K562 (cell line): ENCODE measurements at regions not wholly inside any gene's neighbourhood (a gene's known extent, or its start where the extent isn't known, plus 50 kb on each side); places are given as distances from the start of the nearest gene placed in this dataset.

Experiments
- ATAC-seq: fragments of 200-7000 bp; cut with Tn5 transposase; 3 replicates; pipeline ENCODE4 v1.9.1; 2020; ENCODE audit warnings: moderate library complexity
- BruUV-seq: library from RNA; stranded (reverse); fragments of 400-500 nt; replicated peaks from 2 replicates; lab custom pipeline; 2021; lab: Mats Ljungman, UMichigan
- CTCF ChIA-PET: fragments of 300-600 bp; formaldehyde crosslinking; extraction: SDS; loops from one replicate; lab custom pipeline; 2021; ENCODE audit warnings: low intra/inter-chr PET ratio; lab: Yijun Ruan, JAX
- POLR2A ChIA-PET: fragments of 300-600, 350-650 bp; sonication (Branson Sonifier 250); formaldehyde crosslinking; extraction: SDS; loops from one replicate; lab custom pipeline; 2021; ENCODE audit warnings: antibody characterized with exemption, inconsistent platforms; lab: Yijun Ruan, JAX
- DNase-seq, 4 experiments: peaks; one replicate each; pipeline versions ENCODE4 v3.0.0 to v3.0.0-alpha.2; 2011 to 2018; ENCODE audit warnings: low spot score in 3 of 4, mixed read lengths in 3 of 4; ENCODE audit errors: extremely low read depth in 1 of 4
- FAIRE-seq: peaks from 2 replicates; lab custom pipeline; 2011; peaks lifted over from hg19 to GRCh38; lab: Jason Lieb, UNC
- H2AFZ ChIP-seq: 2 replicates; pipeline ENCODE4 v1.6.0; 2011; ENCODE audit warnings: low read depth, low read length, control low read depth, inconsistent platforms
- H3K27ac ChIP-seq: fragments of 200-600 bp; 3 replicates; pipeline ENCODE4 v1.8.0; 2011; ENCODE audit warnings: low read depth, mild to moderate bottlenecking, control low read depth, inconsistent platforms, low read length, moderate library complexity, mixed read lengths; ENCODE audit errors: extremely low read depth
- H3K27me3 ChIP-seq, 2 experiments: fragments of 300-600 bp in 1 of 2; 2 replicates in 1 of 2; 3 replicates in 1 of 2; pipeline versions ENCODE4 v1.6.0 to v1.8.0; 2011; ENCODE audit warnings: inconsistent platforms in 2 of 2, low read length in 2 of 2, mild to moderate bottlenecking in 1 of 2, mixed read lengths in 1 of 2, moderate library complexity in 1 of 2; ENCODE audit not compliant: control insufficient read depth in 2 of 2, insufficient read depth in 2 of 2
- H3K36me3 ChIP-seq: fragments of 300-600 bp; 3 replicates; pipeline ENCODE4 v1.8.0; 2011; ENCODE audit warnings: mild to moderate bottlenecking, low read length, inconsistent platforms; ENCODE audit not compliant: control insufficient read depth, insufficient read depth
- H3K4me1 ChIP-seq, 2 experiments: fragments of 200-600 bp in 1 of 2; replicated peaks in 1 of 2; 2 replicates in 1 of 2; 3 replicates in 1 of 2; pipeline versions ENCODE4 v1.5.1 to v1.8.0; 2011; ENCODE audit warnings: inconsistent platforms in 2 of 2, low read length in 2 of 2, mild to moderate bottlenecking in 1 of 2, mixed read lengths in 1 of 2, moderate library complexity in 1 of 2; ENCODE audit not compliant: control insufficient read depth in 2 of 2, insufficient read depth in 2 of 2
- H3K4me2 ChIP-seq: 2 replicates; pipeline ENCODE4 v1.6.1; 2011; ENCODE audit warnings: low read length, control low read depth, inconsistent platforms, mixed read lengths; ENCODE audit not compliant: insufficient read depth
- H3K4me3 ChIP-seq: fragments of 200-600 bp; sonication (generic), shearing (Covaris generic); 2 replicates; pipeline ENCODE4 v1.5.1; 2016; ENCODE audit warnings: control low read depth, inconsistent platforms
- H3K79me2 ChIP-seq: fragments of 200-600 bp; 3 replicates; pipeline ENCODE4 v1.8.0; 2011; ENCODE audit warnings: low read length, inconsistent platforms; ENCODE audit not compliant: control insufficient read depth, insufficient read depth
- H3K9ac ChIP-seq, 2 experiments: 2 replicates each; pipeline versions ENCODE4 v1.6.0 to v1.6.1; 2011; ENCODE audit warnings: low read depth in 2 of 2, low read length in 2 of 2, control low read depth in 1 of 2, inconsistent platforms in 1 of 2, mild to moderate bottlenecking in 1 of 2, mixed read lengths in 1 of 2; ENCODE audit not compliant: insufficient read depth in 1 of 2
- H3K9me1 ChIP-seq: one replicate; pipeline ENCODE4 v1.6.0; 2011; ENCODE audit warnings: inconsistent platforms, mild to moderate bottlenecking, low read length, moderate library complexity; ENCODE audit not compliant: control insufficient read depth, insufficient read depth
- H3K9me3 ChIP-seq: replicated peaks from 2 replicates; pipeline ENCODE4 v1.5.1; 2011; ENCODE audit warnings: low read depth, low read length, inconsistent platforms; ENCODE audit not compliant: control insufficient read depth, insufficient read depth
- H4K20me1 ChIP-seq: replicated peaks from 2 replicates; pipeline ENCODE4 v1.6.1; 2011; ENCODE audit warnings: low read length, inconsistent platforms, mixed read lengths; ENCODE audit not compliant: control insufficient read depth, insufficient read depth
- ATF3 ChIP-seq, 2 experiments: fragments of 450-650 bp in 1 of 2; sonication (generic) in 1 of 2; formaldehyde crosslinking in 1 of 2; IDR thresholded peaks in 1 of 2; conservative IDR thresholded peaks in 1 of 2; 2 replicates each; pipeline versions ENCODE4 v1.6.1 to v1.8.1; 2016 to 2023; ENCODE audit warnings: mild to moderate bottlenecking in 2 of 2, moderate library complexity in 2 of 2, inconsistent platforms in 1 of 2, missing genetic modification reagents in 1 of 2
- CAMTA2 ChIP-seq: fragments of 250-450 bp; sonication (Bioruptor Pico); conservative IDR thresholded peaks from 2 replicates; pipeline ENCODE4 v1.5.1; 2022
- CBFA2T2 ChIP-seq: fragments of 450-650 bp; conservative IDR thresholded peaks from 2 replicates; pipeline ENCODE4 v1.6.1; 2017; ENCODE audit warnings: mild to moderate bottlenecking
- CEBPZ ChIP-seq: fragments of 150-350 bp; IDR thresholded peaks from 2 replicates; pipeline ENCODE4 v1.6.1; 2014; ENCODE audit warnings: low read depth, mild to moderate bottlenecking, low read length, borderline replicate concordance
- GTF2F1 ChIP-seq: IDR thresholded peaks from 2 replicates; pipeline ENCODE4 v1.6.1; 2011; ENCODE audit warnings: low read depth, low read length, improper control_type of control experiment
- HNRNPK ChIP-seq: fragments of 200-400 bp; formaldehyde crosslinking; IDR thresholded peaks from one replicate; pipeline ENCODE4 v1.6.1; 2018; ENCODE audit warnings: mild to moderate bottlenecking, low read depth, low read length; ENCODE audit not compliant: poor library complexity, severe bottlenecking
- MXI1 ChIP-seq: IDR thresholded peaks from 2 replicates; pipeline ENCODE4 v1.6.1; 2011; ENCODE audit warnings: low read depth, mild to moderate bottlenecking, improper control_type of control experiment, low read length
- POLR2A ChIP-seq: fragments of 450-650 bp; conservative IDR thresholded peaks from 2 replicates; pipeline ENCODE4 v1.6.1; 2016
- SAP30 ChIP-seq: fragments of 200-600 bp; sonication (generic); IDR thresholded peaks from 2 replicates; pipeline ENCODE4 v1.6.1; 2012; ENCODE audit warnings: borderline replicate concordance, low read depth, mild to moderate bottlenecking, moderate library complexity, low read length, control low read depth, inconsistent platforms; ENCODE audit not compliant: insufficient read depth, poor library complexity, severe bottlenecking
- STAT5A ChIP-seq: IDR thresholded peaks from 2 replicates; pipeline ENCODE4 v1.6.1; 2012; ENCODE audit warnings: low read length, inconsistent platforms, borderline replicate concordance
- ZNF124 ChIP-seq: sonication (generic); formaldehyde crosslinking; IDR thresholded peaks from 2 replicates; pipeline ENCODE4 v1.8.1; 2022; ENCODE audit warnings: missing genetic modification reagents
- ZNF316 ChIP-seq: fragments of 450-650 bp; IDR thresholded peaks from 2 replicates; pipeline ENCODE4 v1.6.1; 2016
- WGBS: fragments of 100-300 bp; shearing (Covaris generic); methylation state at CpG from one replicate; pipeline ENCODE4 v1.1.6; 2016; ENCODE audit warnings: low coverage, mixed read lengths; ENCODE audit not compliant: insufficient coverage; ENCODE audit errors: missing lambda C conversion rate; 5-methylcytosine and 5-hydroxymethylcytosine counted together
- in situ Hi-C: fragments of 300-500 bp; cut with MboI; formaldehyde crosslinking; loops from 4 replicates; pipeline ENCODE4 v1.15.0; 2018; ENCODE audit warnings: inconsistent platforms, mixed read lengths
- intact Hi-C: fragments of 100-400 bp; cut with micrococcal nuclease; formaldehyde crosslinking; loops from 2 replicates; pipeline ENCODE4 v1.14.2; 2022
- TF ChIP-seq, protein P1 (sequence below): fragments of 150-350 bp; conservative IDR thresholded peaks from 2 replicates; pipeline ENCODE4 v1.6.1; 2014; ENCODE audit warnings: low read length

- FAIRE-seq, result no peak
- ChIA-PET POLR2A (no interaction called here), CTCF (no interaction called here)
- Histone ChIP-seq H3K27ac (no peak overlapping the region), H3K4me1 (no peaks in the 10 kb centered on the region), H2AFZ (no peak overlapping the region), H3K27me3 (no peaks in the 10 kb centered on the region; a peak in 1 of 5 replicates), H3K36me3 (no peaks in the 10 kb centered on the region), H3K79me2 (no peaks in the 10 kb centered on the region), H3K4me3 (no peak overlapping the region), H3K9me1 (no peaks in the 10 kb centered on the region), H3K9ac (no peak overlapping the region), H3K9me3 (no peaks in the 10 kb centered on the region), H4K20me1 (no peaks in the 10 kb centered on the region), H3K4me2 (no peak overlapping the region)
- BruUV-seq, result no TSS peak
- WGBS, result 3% methylated on average over 3 of the region's 3 CpGs
- intact Hi-C loops, result no loop called here
- TF ChIP-seq, protein P1, sequence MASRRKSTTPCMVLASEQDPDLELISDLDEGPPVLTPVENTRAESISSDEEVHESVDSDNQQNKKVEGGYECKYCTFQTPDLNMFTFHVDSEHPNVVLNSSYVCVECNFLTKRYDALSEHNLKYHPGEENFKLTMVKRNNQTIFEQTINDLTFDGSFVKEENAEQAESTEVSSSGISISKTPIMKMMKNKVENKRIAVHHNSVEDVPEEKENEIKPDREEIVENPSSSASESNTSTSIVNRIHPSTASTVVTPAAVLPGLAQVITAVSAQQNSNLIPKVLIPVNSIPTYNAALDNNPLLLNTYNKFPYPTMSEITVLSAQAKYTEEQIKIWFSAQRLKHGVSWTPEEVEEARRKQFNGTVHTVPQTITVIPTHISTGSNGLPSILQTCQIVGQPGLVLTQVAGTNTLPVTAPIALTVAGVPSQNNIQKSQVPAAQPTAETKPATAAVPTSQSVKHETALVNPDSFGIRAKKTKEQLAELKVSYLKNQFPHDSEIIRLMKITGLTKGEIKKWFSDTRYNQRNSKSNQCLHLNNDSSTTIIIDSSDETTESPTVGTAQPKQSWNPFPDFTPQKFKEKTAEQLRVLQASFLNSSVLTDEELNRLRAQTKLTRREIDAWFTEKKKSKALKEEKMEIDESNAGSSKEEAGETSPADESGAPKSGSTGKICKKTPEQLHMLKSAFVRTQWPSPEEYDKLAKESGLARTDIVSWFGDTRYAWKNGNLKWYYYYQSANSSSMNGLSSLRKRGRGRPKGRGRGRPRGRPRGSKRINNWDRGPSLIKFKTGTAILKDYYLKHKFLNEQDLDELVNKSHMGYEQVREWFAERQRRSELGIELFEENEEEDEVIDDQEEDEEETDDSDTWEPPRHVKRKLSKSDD, result no peak
- TF ChIP-seq CEBPZ, result no peak
- no peak for TF ChIP-seq STAT5A
- no peak for TF ChIP-seq ZNF316
- TF ChIP-seq GTF2F1, result no peak
- TF ChIP-seq ZNF124, result no peak
- TF ChIP-seq ATF3 (IDR thresholded peaks at IDR 0.05), result no peak
- no peak for TF ChIP-seq ATF3 (CRISPR knock-in tag; conservative IDR thresholded peaks at IDR 0.05)
- TF ChIP-seq CBFA2T2, result no peak
- TF ChIP-seq HNRNPK, result no peak
- TF ChIP-seq SAP30, result no peak
- no peak for TF ChIP-seq CAMTA2 (CRISPR knock-in tag)
- no peak for TF ChIP-seq POLR2A
- TF ChIP-seq MXI1, result no peak
- DNase-seq, result no peak
- in situ Hi-C loops, result no loop called here
- ATAC-seq, result no peak
Measured at GRCh38 chr5:9739135-9739534, 109.0 kb upstream of the TAS2R1 start.
